ENCODE measurements at regions not wholly inside any gene's neighbourhood (a gene's known extent, or its start where the extent isn't known, plus 50 kb on each side); places are given as distances from the start of the nearest gene placed in this dataset. TPM values are rescaled to one million over a fixed set of nuclear protein-coding genes. Genes with fewer than 3 reads are reported as not detected.
A peak's percentile ranks its signal among the peaks of the same experiment; 100 is the strongest.

GRCh38 chr6:128569732-128570679, 49.6 kb upstream of the PTPRK start:
- peak overlapping the region; percentile 17 for H2AFZ ChIP-seq (ENCODE audit: low read length)
- H3K36me3 ChIP-seq (ENCODE audit: insufficient read depth, low read length), result no peaks in the 10 kb centered on the region
- no peak for TF ChIP-seq CTCF (IDR thresholded peaks at IDR 0.05; ENCODE audit: extremely low read depth, low read depth, low read length)
- H3K27me3 ChIP-seq (ENCODE audit: insufficient read depth, low read length), result no peaks in the 10 kb centered on the region
- H3K27ac ChIP-seq (ENCODE audit: low read depth, low read length), result peak overlapping the region; percentile 74
- peak overlapping the region; percentile 80 for H3K4me2 ChIP-seq (ENCODE audit: insufficient read depth, low read length)
- peak; percentile 89 for DNase-seq (ENCODE audit: insufficient read length, low spot score, missing footprints)
- no peaks in the 10 kb centered on the region for H3K79me2 ChIP-seq (ENCODE audit: insufficient read depth, low read length)
- H4K20me1 ChIP-seq (ENCODE audit: insufficient read depth, low read length), result no peaks in the 10 kb centered on the region
- peak overlapping the region; percentile 42 for H3K4me3 ChIP-seq (ENCODE audit: insufficient read depth, low read length)
- H3K9me3 ChIP-seq (ENCODE audit: low read depth, low read length), result no peaks in the 10 kb centered on the region
- H3K4me1 ChIP-seq (ENCODE audit: insufficient read depth, low read length), result peaks cover 34% of the 10 kb centered on the region

Small RNA genes lying in the stretch of these regions (small RNA-seq; reads per million reads assigned to genes)
- not detected for gene RF00019

All from osteoblast (primary cell).